ENCODE measurements at regions not wholly inside any gene's neighbourhood (a gene's known extent, or its start where the extent isn't known, plus 50 kb on each side); places are given as distances from the start of the nearest gene placed in this dataset.
A peak's percentile ranks its signal among the peaks of the same experiment; 100 is the strongest.

GRCh38 chr17:55911186-55911585, 160.3 kb downstream of the PCTP start:
- H3K4me2 ChIP-seq (ENCODE audit: insufficient read depth in 1 of 2, low read depth in 2 of 2, low read length in 2 of 2): no peak overlapping the region
- H2BK12ac ChIP-seq (ENCODE audit: low read depth, low read length): no peak overlapping the region
- H3K27me3 ChIP-seq (replicated peaks in 1 of 4; ENCODE audit: control insufficient read depth in 3 of 4, extremely low read depth in 1 of 4, insufficient read depth in 3 of 4, low read length in 3 of 4): no peaks in the 10 kb centered on the region
- H3K4me1 ChIP-seq (replicated peaks in 1 of 4; ENCODE audit: control insufficient read depth in 3 of 4, insufficient read depth in 4 of 4, low read length in 3 of 4): no peaks in the 10 kb centered on the region
- H2AFZ ChIP-seq (ENCODE audit: low read length): no peak overlapping the region
- no peak overlapping the region for H2BK5ac ChIP-seq (ENCODE audit: low read depth, low read length)
- H2BK15ac ChIP-seq (ENCODE audit: low read length): no peak overlapping the region
- TF ChIP-seq BACH1 (IDR thresholded peaks at IDR 0.05; ENCODE audit: low read length): no peak
- no peak for TF ChIP-seq CTBP2 (IDR thresholded peaks at IDR 0.05; ENCODE audit: borderline replicate concordance, insufficient read depth, insufficient read length, low read length)
- TF ChIP-seq SRF (IDR thresholded peaks at IDR 0.05; ENCODE audit: low read depth, low read length): no peak
- TF ChIP-seq SUZ12 (IDR thresholded peaks at IDR 0.05; ENCODE audit: low read length): no peak
- no peak for TF ChIP-seq PHF8 (conservative IDR thresholded peaks at IDR 0.05; ENCODE audit: low read depth, low read length)
- no peak for TF ChIP-seq RFX5 (IDR thresholded peaks at IDR 0.05; ENCODE audit: borderline replicate concordance, low read depth, low read length)
- no peak for TF ChIP-seq SP4 (IDR thresholded peaks at IDR 0.05; ENCODE audit: low read length)
- no peak for TF ChIP-seq SIX5 (IDR thresholded peaks at IDR 0.05; ENCODE audit: low read depth, low read length)
- TF ChIP-seq MAFK (IDR thresholded peaks at IDR 0.05; ENCODE audit: low read depth, low read length): no peak
- no peak for TF ChIP-seq TEAD4 (IDR thresholded peaks at IDR 0.05; ENCODE audit: low read depth, low read length)
- TF ChIP-seq CEBPB (IDR thresholded peaks at IDR 0.05; ENCODE audit: low read depth, low read length): no peak
- no peak for TF ChIP-seq NANOG (IDR thresholded peaks at IDR 0.05; ENCODE audit: insufficient read depth, low read depth, low read length, poor library complexity, severe bottlenecking)
- POLR2A ChIA-PET (ENCODE audit: partially characterized antibody): no interaction called here
- H3K56ac ChIP-seq (replicated peaks; ENCODE audit: insufficient read length, low read depth, low read length): no peak overlapping the region
- H3K79me2 ChIP-seq (ENCODE audit: control insufficient read depth in 1 of 2, insufficient read depth in 2 of 2, low read length in 2 of 2): no peaks in the 10 kb centered on the region
- CTCF ChIA-PET (ENCODE audit: partially characterized antibody): interaction anchor here (1.5 kb wide), 1 partner anchor 10 kb away, joined by 3 read pairs; no protein-coding TSS in a partner anchor
- H3K23ac ChIP-seq (ENCODE audit: insufficient read length): no peak overlapping the region
- peak overlapping the region; percentile 51; the same call in 1 of the 2 replicates for H4K8ac ChIP-seq (ENCODE audit: extremely low read depth, insufficient read depth, low read length)
- no peak overlapping the region for H3K14ac ChIP-seq (ENCODE audit: insufficient read length)
- no peak overlapping the region for H4K5ac ChIP-seq (ENCODE audit: insufficient read length, low read depth, low read length)
- H4K20me1 ChIP-seq (replicated peaks in 1 of 2; ENCODE audit: control insufficient read depth in 1 of 2, insufficient read depth in 2 of 2, low read length in 2 of 2): no peaks in the 10 kb centered on the region
- WGBS, 2 experiments (ENCODE audit: extremely low coverage in 1 of 2, insufficient coverage in 1 of 2, insufficient read length in 1 of 2, insufficient replicate concordance in 2 of 2, low coverage in 1 of 2, low lambda C conversion rate in 2 of 2, missing lambda C conversion rate in 1 of 2): 90% methylated on average over 2 of the region's 4 CpGs; no CpG with 5 or more reads in 1 of the 2 experiments
- no peak for DNase-seq (ENCODE audit: low read depth in 1 of 2, low spot score in 2 of 2)
- no peaks in the 10 kb centered on the region for H3K36me3 ChIP-seq (ENCODE audit: control insufficient read depth in 2 of 4, insufficient read depth in 4 of 4, low read length in 3 of 4)
- no peak overlapping the region for H3K27ac ChIP-seq (ENCODE audit: low read depth, low read length)
- no peak overlapping the region for H4K91ac ChIP-seq (replicated peaks; ENCODE audit: insufficient read length, low read length)
- H3K9ac ChIP-seq (replicated peaks in 1 of 4; ENCODE audit: extremely low read depth in 1 of 4, low read depth in 3 of 4, low read length in 3 of 4): no peak overlapping the region
- no peaks in the 10 kb centered on the region for H3K23me2 ChIP-seq (ENCODE audit: low read depth, low read length)
- no peak for FAIRE-seq
- H3K18ac ChIP-seq (ENCODE audit: extremely low read depth, low read length): no peak overlapping the region
- no peak overlapping the region for H3K4me3 ChIP-seq (ENCODE audit: extremely low read depth in 1 of 4, insufficient read depth in 2 of 4, low read depth in 3 of 4, low read length in 4 of 4)
- H2BK20ac ChIP-seq (ENCODE audit: low read length): no peak overlapping the region
- no peaks in the 10 kb centered on the region for H3K79me1 ChIP-seq (ENCODE audit: low read depth, low read length)
- H2BK120ac ChIP-seq (replicated peaks; ENCODE audit: low read depth, low read length): no peak overlapping the region
- no peak overlapping the region for H2AK5ac ChIP-seq (ENCODE audit: low read depth, low read length)
- H3K9me3 ChIP-seq (ENCODE audit: insufficient read depth in 2 of 2, low read depth in 1 of 2, low read length in 1 of 2): no peaks in the 10 kb centered on the region; a peak in 1 of 4 replicates
- no peak overlapping the region for H3K4ac ChIP-seq (replicated peaks; ENCODE audit: insufficient read length, low read depth, low read length)
